ENCODE measurements at regions not wholly inside any gene's neighbourhood (a gene's known extent, or its start where the extent isn't known, plus 50 kb on each side); places are given as distances from the start of the nearest gene placed in this dataset.

- Histone ChIP-seq H3K4me1 (no peaks in the 10 kb centered on the region), H3K4me3 (no peak overlapping the region), H3K9me3 (no peaks in the 10 kb centered on the region), H3K36me3 (ENCODE audit: low read depth, missing control alignments) (no peaks in the 10 kb centered on the region), H3K27me3 (no peaks in the 10 kb centered on the region), H3K27ac (no peak overlapping the region)
- WGBS, 2 donors = 80 to 87% methylated on average over 6 of the region's 6 CpGs
- DNase-seq = no peak
- TF ChIP-seq POLR2A (IDR thresholded peaks at IDR 0.05) = no peak
- TF ChIP-seq CTCF (IDR thresholded peaks at IDR 0.05) = no peak
- intact Hi-C loops (cut with DNase I; ENCODE audit: low total_unique reads) = no loop called here
Measured at GRCh38 chr4:30856795-30857564, 136.8 kb downstream of the PCDH7 start.

- H3K4me1 ChIP-seq = no peaks in the 10 kb centered on the region
- intact Hi-C loops (cut with DNase I; ENCODE audit: low total_unique reads) = no loop called here
- no peak overlapping the region for H3K4me3 ChIP-seq
- no peaks in the 10 kb centered on the region for H3K27me3 ChIP-seq
- H3K27ac ChIP-seq = no peak overlapping the region
- 76 to 83% methylated on average over 3 of the region's 3 CpGs for WGBS, 2 donors
- DNase-seq = no peak
- H3K9me3 ChIP-seq = no peaks in the 10 kb centered on the region
- TF ChIP-seq POLR2A (IDR thresholded peaks at IDR 0.05) = no peak
- no peak for TF ChIP-seq CTCF (IDR thresholded peaks at IDR 0.05)
- H3K36me3 ChIP-seq (ENCODE audit: low read depth, missing control alignments) = no peaks in the 10 kb centered on the region
Measured at GRCh38 chr4:30860978-30861377, 140.8 kb downstream of the PCDH7 start.

GRCh38 chr4:30862196-30862595, 142.0 kb downstream of the PCDH7 start:
- no peak overlapping the region for H3K4me3 ChIP-seq
- TF ChIP-seq CTCF (IDR thresholded peaks at IDR 0.05) = no peak
- no peak for TF ChIP-seq POLR2A (IDR thresholded peaks at IDR 0.05)
- intact Hi-C loops (cut with DNase I; ENCODE audit: low total_unique reads) = no loop called here
- H3K4me1 ChIP-seq = no peaks in the 10 kb centered on the region
- H3K27me3 ChIP-seq = no peaks in the 10 kb centered on the region
- no peak for DNase-seq
- no peak overlapping the region for H3K27ac ChIP-seq
- no peaks in the 10 kb centered on the region for H3K36me3 ChIP-seq (ENCODE audit: low read depth, missing control alignments)
- 91 to 92% methylated on average over 1 of the region's 1 CpG for WGBS, 2 donors
- H3K9me3 ChIP-seq = no peaks in the 10 kb centered on the region

- Histone ChIP-seq H3K9me3 (no peaks in the 10 kb centered on the region), H3K27ac (no peak overlapping the region), H3K27me3 (no peaks in the 10 kb centered on the region), H3K4me1 (no peaks in the 10 kb centered on the region), H3K36me3 (ENCODE audit: low read depth, missing control alignments) (no peaks in the 10 kb centered on the region), H3K4me3 (no peak overlapping the region)
- TF ChIP-seq CTCF (IDR thresholded peaks at IDR 0.05) (no peak), POLR2A (IDR thresholded peaks at IDR 0.05) (no peak)
- 56 to 64% methylated on average over 2 of the region's 2 CpGs for WGBS, 2 donors
- intact Hi-C loops (cut with DNase I; ENCODE audit: low total_unique reads) = no loop called here
- DNase-seq = no peak
Measured at GRCh38 chr4:30863021-30863420, 142.9 kb downstream of the PCDH7 start.

GRCh38 chr4:30865691-30866090, 145.5 kb downstream of the PCDH7 start:
- Histone ChIP-seq H3K27me3 (no peaks in the 10 kb centered on the region), H3K9me3 (no peaks in the 10 kb centered on the region), H3K27ac (no peak overlapping the region), H3K4me1 (no peaks in the 10 kb centered on the region), H3K36me3 (ENCODE audit: low read depth, missing control alignments) (no peaks in the 10 kb centered on the region), H3K4me3 (no peak overlapping the region)
- WGBS, 2 donors = 81 to 85% methylated on average over 3 of the region's 3 CpGs
- TF ChIP-seq POLR2A (IDR thresholded peaks at IDR 0.05) = no peak
- no peak for TF ChIP-seq CTCF (IDR thresholded peaks at IDR 0.05)
- no peak for DNase-seq
- intact Hi-C loops (cut with DNase I; ENCODE audit: low total_unique reads) = no loop called here
